Panc1 (cell line): ENCODE measurements at regions not wholly inside any gene's neighbourhood (a gene's known extent, or its start where the extent isn't known, plus 50 kb on each side); places are given as distances from the start of the nearest gene placed in this dataset.

Experiments used
- TCF7L2 ChIP-seq: IDR thresholded peaks from 2 replicates; pipeline ENCODE4 v1.6.1; 2011; ENCODE audit warnings: mild to moderate bottlenecking, low read depth, low read length, inconsistent platforms
- TF ChIP-seq, protein P1 (sequence below): fragments of 450-650 bp; IDR thresholded peaks from 2 replicates; pipeline ENCODE4 v1.5.1; 2017; ENCODE audit warnings: mild to moderate bottlenecking

DNA sequence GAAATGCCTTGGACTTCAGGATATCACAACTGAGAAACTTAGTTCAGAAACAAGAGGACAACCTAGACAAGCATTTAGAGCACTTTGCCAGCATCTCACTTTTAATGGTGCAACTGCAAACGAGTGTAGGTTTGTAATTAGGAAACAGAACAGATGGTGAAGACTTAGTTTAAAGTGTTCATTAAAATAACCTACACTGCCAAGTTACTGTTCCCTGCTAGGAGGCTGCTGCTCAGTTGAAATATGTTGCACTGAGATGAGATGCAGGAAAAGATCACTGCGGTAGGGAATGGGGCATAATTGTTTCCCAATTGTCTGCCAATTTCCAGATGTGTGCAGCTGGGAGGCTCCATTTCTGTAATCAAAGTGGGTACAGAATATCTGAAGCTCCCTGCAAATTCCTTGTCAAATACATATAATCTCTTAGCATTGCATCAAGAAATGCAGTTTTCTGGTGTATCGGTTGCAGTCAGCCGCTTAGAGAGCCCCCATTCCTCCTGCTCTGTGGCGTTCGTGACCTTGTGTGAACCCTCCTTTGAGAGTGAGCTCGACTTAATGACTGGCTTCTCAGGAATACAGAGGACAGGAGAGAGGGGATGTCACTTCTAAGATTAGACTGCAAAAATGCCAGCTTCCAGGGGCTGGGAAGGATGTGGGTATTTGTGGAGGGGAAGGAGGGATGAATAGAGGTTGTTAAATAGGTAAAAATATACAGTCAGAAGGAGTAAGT lies 448.9 kb downstream of the MED10 start:
- TF ChIP-seq, protein P1, sequence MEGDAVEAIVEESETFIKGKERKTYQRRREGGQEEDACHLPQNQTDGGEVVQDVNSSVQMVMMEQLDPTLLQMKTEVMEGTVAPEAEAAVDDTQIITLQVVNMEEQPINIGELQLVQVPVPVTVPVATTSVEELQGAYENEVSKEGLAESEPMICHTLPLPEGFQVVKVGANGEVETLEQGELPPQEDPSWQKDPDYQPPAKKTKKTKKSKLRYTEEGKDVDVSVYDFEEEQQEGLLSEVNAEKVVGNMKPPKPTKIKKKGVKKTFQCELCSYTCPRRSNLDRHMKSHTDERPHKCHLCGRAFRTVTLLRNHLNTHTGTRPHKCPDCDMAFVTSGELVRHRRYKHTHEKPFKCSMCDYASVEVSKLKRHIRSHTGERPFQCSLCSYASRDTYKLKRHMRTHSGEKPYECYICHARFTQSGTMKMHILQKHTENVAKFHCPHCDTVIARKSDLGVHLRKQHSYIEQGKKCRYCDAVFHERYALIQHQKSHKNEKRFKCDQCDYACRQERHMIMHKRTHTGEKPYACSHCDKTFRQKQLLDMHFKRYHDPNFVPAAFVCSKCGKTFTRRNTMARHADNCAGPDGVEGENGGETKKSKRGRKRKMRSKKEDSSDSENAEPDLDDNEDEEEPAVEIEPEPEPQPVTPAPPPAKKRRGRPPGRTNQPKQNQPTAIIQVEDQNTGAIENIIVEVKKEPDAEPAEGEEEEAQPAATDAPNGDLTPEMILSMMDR = no peak
- TF ChIP-seq TCF7L2 = no peak
